H1 (cell line): ENCODE measurements at regions not wholly inside any gene's neighbourhood (a gene's known extent, or its start where the extent isn't known, plus 50 kb on each side); places are given as distances from the start of the nearest gene placed in this dataset.

ENCODE experiments used
- CTCF ChIA-PET: fragments of 300-600 bp; sonication (Branson Sonifier 250); formaldehyde crosslinking; loops from one replicate; lab custom pipeline; 2021; ENCODE audit not compliant: partially characterized antibody; lab: Charles Lee
- POLR2A ChIA-PET: fragments of 300-600 bp; sonication (Branson Sonifier 250); formaldehyde crosslinking; loops from one replicate; lab custom pipeline; 2021; ENCODE audit warnings: inconsistent platforms; ENCODE audit not compliant: partially characterized antibody; lab: Charles Lee
- DNase-seq, 2 experiments: peaks; one replicate each; pipeline versions ENCODE4 v3.0.0 to v3.0.0-alpha.2; 2010 to 2022; ENCODE audit warnings: low spot score in 2 of 2, low read depth in 1 of 2, mixed read lengths in 1 of 2
- FAIRE-seq: peaks from 2 replicates; lab custom pipeline; 2011; peaks lifted over from hg19 to GRCh38; lab: Jason Lieb, UNC
- H2AFZ ChIP-seq: 2 replicates; pipeline ENCODE4 v1.8.1; 2012; ENCODE audit warnings: low read length, inconsistent platforms
- H2AK5ac ChIP-seq: 2 replicates; pipeline ENCODE4 v1.6.1; 2013; ENCODE audit warnings: low read depth, low read length
- H2BK120ac ChIP-seq: replicated peaks from 2 replicates; pipeline ENCODE3; 2013; ENCODE audit warnings: low read depth, low read length, inconsistent platforms
- H2BK12ac ChIP-seq: 2 replicates; pipeline ENCODE4 v1.6.1; 2013; ENCODE audit warnings: low read depth, low read length
- H2BK15ac ChIP-seq: 2 replicates; pipeline ENCODE4 v1.6.1; 2013; ENCODE audit warnings: low read length
- H2BK20ac ChIP-seq: 2 replicates; pipeline ENCODE4 v1.6.1; 2013; ENCODE audit warnings: low read length
- H2BK5ac ChIP-seq: 2 replicates; pipeline ENCODE4 v1.6.1; 2013; ENCODE audit warnings: low read depth, low read length
- H3K14ac ChIP-seq: 2 replicates; pipeline ENCODE4 v1.6.1; 2013; ENCODE audit warnings: inconsistent platforms; ENCODE audit not compliant: insufficient read length
- H3K18ac ChIP-seq: 2 replicates; pipeline ENCODE4 v1.6.1; 2013; ENCODE audit warnings: low read length; ENCODE audit errors: extremely low read depth
- H3K23ac ChIP-seq: 2 replicates; pipeline ENCODE4 v1.6.1; 2013; ENCODE audit warnings: inconsistent platforms; ENCODE audit not compliant: insufficient read length
- H3K23me2 ChIP-seq: 2 replicates; pipeline ENCODE4 v1.6.1; 2013; ENCODE audit warnings: low read depth, low read length
- H3K27ac ChIP-seq: 2 replicates; pipeline ENCODE4 v1.6.1; 2011; ENCODE audit warnings: low read depth, low read length, inconsistent platforms
- H3K27me3 ChIP-seq, 4 experiments: replicated peaks in 1 of 4; 1 replicate in 1 of 4; 2 replicates in 3 of 4; pipeline versions ENCODE4 v1.6.1 to v1.8.1; 2011 to 2013; ENCODE audit warnings: low read length in 3 of 4, mild to moderate bottlenecking in 3 of 4, inconsistent platforms in 2 of 4, mixed read lengths in 2 of 4, moderate library complexity in 1 of 4; ENCODE audit not compliant: control insufficient read depth in 3 of 4, insufficient read depth in 3 of 4; ENCODE audit errors: extremely low read depth in 1 of 4
- H3K36me3 ChIP-seq, 4 experiments: 2 replicates each; pipeline versions ENCODE4 v1.6.1 to v1.8.1; 2011 to 2013; ENCODE audit warnings: mild to moderate bottlenecking in 4 of 4, low read length in 3 of 4, moderate library complexity in 2 of 4, control low read depth in 1 of 4, inconsistent platforms in 1 of 4; ENCODE audit not compliant: insufficient read depth in 4 of 4, control insufficient read depth in 2 of 4
- H3K4ac ChIP-seq: replicated peaks from 2 replicates; pipeline ENCODE3; 2013; ENCODE audit warnings: low read length, low read depth, mixed read lengths, inconsistent platforms; ENCODE audit not compliant: insufficient read length
- H3K4me1 ChIP-seq, 4 experiments: replicated peaks in 1 of 4; 1 replicate in 1 of 4; 2 replicates in 3 of 4; pipeline versions ENCODE4 v1.6.1 to v1.8.1; 2011 to 2013; ENCODE audit warnings: low read length in 3 of 4, inconsistent platforms in 2 of 4, mixed read lengths in 1 of 4; ENCODE audit not compliant: insufficient read depth in 4 of 4, control insufficient read depth in 3 of 4
- H3K4me2 ChIP-seq, 2 experiments: 2 replicates each; pipeline versions ENCODE4 v1.6.1 to v1.8.1; 2011 to 2013; ENCODE audit warnings: low read depth in 2 of 2, low read length in 2 of 2, control low read depth in 1 of 2, inconsistent platforms in 1 of 2, mild to moderate bottlenecking in 1 of 2; ENCODE audit not compliant: insufficient read depth in 1 of 2
- H3K4me3 ChIP-seq, 4 experiments: fragments of 200-600, 300-600 bp in 1 of 4; sonication (generic), shearing (Covaris generic), sonication (Bioruptor Twin) in 1 of 4; 2 replicates each; pipeline versions ENCODE4 v1.5.1 to v1.8.1; 2011 to 2016; ENCODE audit warnings: low read length in 4 of 4, low read depth in 3 of 4, control low read depth in 2 of 4, inconsistent platforms in 2 of 4, mild to moderate bottlenecking in 2 of 4, mixed read lengths in 1 of 4, moderate library complexity in 1 of 4; ENCODE audit not compliant: insufficient read depth in 2 of 4; ENCODE audit errors: extremely low read depth in 1 of 4
- H3K56ac ChIP-seq: replicated peaks from 2 replicates; pipeline ENCODE3; 2013; ENCODE audit warnings: low read depth, mild to moderate bottlenecking, mixed read lengths, low read length, inconsistent platforms; ENCODE audit not compliant: insufficient read length
- H3K79me1 ChIP-seq: 2 replicates; pipeline ENCODE4 v1.6.1; 2013; ENCODE audit warnings: low read depth, low read length, control low read depth
- H3K79me2 ChIP-seq, 2 experiments: 2 replicates each; pipeline versions ENCODE4 v1.6.1 to v1.8.1; 2012 to 2013; ENCODE audit warnings: low read length in 2 of 2, mild to moderate bottlenecking in 2 of 2, inconsistent platforms in 1 of 2; ENCODE audit not compliant: insufficient read depth in 2 of 2, control insufficient read depth in 1 of 2
- H3K9ac ChIP-seq, 4 experiments: replicated peaks in 1 of 4; 1 replicate in 1 of 4; 2 replicates in 3 of 4; pipeline versions ENCODE4 v1.6.1 to v1.8.1; 2011 to 2013; ENCODE audit warnings: low read depth in 3 of 4, low read length in 3 of 4, control low read depth in 2 of 4, mild to moderate bottlenecking in 2 of 4, moderate library complexity in 2 of 4, inconsistent platforms in 1 of 4; ENCODE audit errors: extremely low read depth in 1 of 4
- H3K9me3 ChIP-seq, 2 experiments: 2 replicates each; pipeline versions ENCODE4 v1.6.1 to v1.8.1; 2012 to 2013; ENCODE audit warnings: mild to moderate bottlenecking in 2 of 2, moderate library complexity in 2 of 2, control low read depth in 1 of 2, inconsistent platforms in 1 of 2, low read depth in 1 of 2, low read length in 1 of 2, mixed read lengths in 1 of 2; ENCODE audit not compliant: insufficient read depth in 2 of 2
- H4K20me1 ChIP-seq, 2 experiments: replicated peaks in 1 of 2; 2 replicates each; pipeline versions ENCODE3 to v1.8.1; 2011 to 2013; ENCODE audit warnings: inconsistent platforms in 2 of 2, low read length in 2 of 2, mild to moderate bottlenecking in 1 of 2; ENCODE audit not compliant: insufficient read depth in 2 of 2, control insufficient read depth in 1 of 2
- H4K5ac ChIP-seq: 2 replicates; pipeline ENCODE4 v1.6.1; 2013; ENCODE audit warnings: low read length, low read depth, mixed read lengths, inconsistent platforms; ENCODE audit not compliant: insufficient read length
- H4K8ac ChIP-seq: 2 replicates; pipeline ENCODE4 v1.8.0; 2013; ENCODE audit warnings: mild to moderate bottlenecking, moderate library complexity, low read length, inconsistent platforms; ENCODE audit not compliant: insufficient read depth; ENCODE audit errors: extremely low read depth
- H4K91ac ChIP-seq: replicated peaks from 2 replicates; pipeline ENCODE3; 2013; ENCODE audit warnings: low read length, mixed read lengths, inconsistent platforms; ENCODE audit not compliant: insufficient read length
- BCL11A ChIP-seq, 2 experiments: IDR thresholded peaks; one replicate each; pipeline ENCODE4 v1.6.1; 2011; ENCODE audit warnings: low read depth in 2 of 2, low read length in 2 of 2, mild to moderate bottlenecking in 2 of 2
- EZH2 ChIP-seq: fragments of 200-600 bp; sonication (generic); IDR thresholded peaks from 2 replicates; pipeline ENCODE4 v1.7.1; 2012; ENCODE audit warnings: low read depth, mild to moderate bottlenecking, moderate library complexity, low read length, inconsistent platforms; ENCODE audit not compliant: severe bottlenecking
- KDM4A ChIP-seq: IDR thresholded peaks from one replicate; pipeline ENCODE4 v1.7.1; 2012; ENCODE audit warnings: low read depth, mild to moderate bottlenecking, moderate library complexity, low read length, inconsistent platforms; ENCODE audit not compliant: severe bottlenecking
- RXRA ChIP-seq: IDR thresholded peaks from 2 replicates; pipeline ENCODE4 v1.6.1; 2011; ENCODE audit warnings: low read depth, mild to moderate bottlenecking, low read length, moderate library complexity; ENCODE audit not compliant: insufficient read depth
- YY1 ChIP-seq: IDR thresholded peaks from 2 replicates; pipeline ENCODE4 v1.6.1; 2011; ENCODE audit warnings: low read depth, mild to moderate bottlenecking, low read length
- TF ChIP-seq, protein P1 (sequence below): IDR thresholded peaks from 2 replicates; pipeline ENCODE4 v1.6.1; 2012; ENCODE audit warnings: inconsistent platforms

DNA sequence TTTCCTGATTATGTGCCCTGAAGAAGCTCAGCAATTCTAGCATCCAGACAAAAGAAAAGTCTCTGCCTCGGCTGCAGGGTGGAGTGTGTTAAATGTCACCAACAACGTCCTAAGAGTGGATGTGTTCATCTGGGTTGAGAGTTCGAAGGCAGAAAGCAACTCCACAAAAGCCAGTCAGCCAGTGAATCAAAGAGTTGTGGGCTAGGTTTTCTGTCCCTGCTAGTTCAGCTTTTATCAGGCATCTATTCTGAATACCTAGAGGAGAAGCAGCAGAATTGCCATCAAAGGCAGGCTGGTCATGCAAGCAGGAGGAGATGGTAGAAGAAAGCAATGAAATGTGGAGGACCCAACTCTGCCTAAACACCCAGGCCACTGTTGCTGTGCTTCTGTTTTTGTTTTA is 205.2 kb downstream of the KLF6 start (continued):
- no peak for TF ChIP-seq RXRA
- TF ChIP-seq, all 59 proteins: peak for 0

DNA sequence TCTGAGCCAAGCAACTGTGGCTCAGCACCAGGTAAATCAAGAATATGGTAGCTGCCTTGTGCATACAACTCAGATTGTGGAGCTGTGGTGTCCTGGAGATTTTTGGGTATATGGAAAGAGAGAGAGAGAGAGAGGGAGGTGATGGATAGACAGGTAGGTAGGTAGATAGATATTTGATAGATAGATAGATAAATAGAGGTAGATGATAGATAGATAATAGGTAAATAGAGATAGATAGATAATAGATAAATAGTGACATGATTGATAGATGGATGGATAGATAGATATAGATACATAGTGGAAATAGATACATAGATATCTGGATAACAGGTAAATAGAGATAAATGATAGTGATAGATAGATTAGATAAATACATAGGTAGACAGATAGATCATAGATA is 206.3 kb downstream of the KLF6 start:
- Histone ChIP-seq H3K18ac (no peak overlapping the region), H4K8ac (no peak overlapping the region), H3K4me1 (peaks cover 0 to 2% (median under 1%) of the 10 kb centered on the region in 4 experiments; a peak in 1 of 7 replicates), H3K36me3 (no peaks in the 10 kb centered on the region), H2AFZ (no peak overlapping the region), H3K4ac (no peak overlapping the region)
- TF ChIP-seq BCL11A (IDR thresholded peaks at IDR 0.05; ENCODE audit: low read depth in 2 of 2, low read length in 2 of 2) = no peak
- TF ChIP-seq YY1 = no peak
- no peak for TF ChIP-seq KDM4A
- no peak for TF ChIP-seq EZH2
- TF ChIP-seq, protein P1, sequence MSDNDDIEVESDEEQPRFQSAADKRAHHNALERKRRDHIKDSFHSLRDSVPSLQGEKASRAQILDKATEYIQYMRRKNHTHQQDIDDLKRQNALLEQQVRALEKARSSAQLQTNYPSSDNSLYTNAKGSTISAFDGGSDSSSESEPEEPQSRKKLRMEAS = no peak
- TF ChIP-seq, all 59 proteins: peak for 0
- no peak overlapping the region for H4K5ac ChIP-seq
- H3K9ac ChIP-seq = no peak overlapping the region
- no peak overlapping the region for H3K14ac ChIP-seq
- no peak overlapping the region for H4K91ac ChIP-seq
- no peak for FAIRE-seq
- no peak overlapping the region for H3K27ac ChIP-seq
- no peak overlapping the region for H2BK20ac ChIP-seq
- no peak overlapping the region for H2BK120ac ChIP-seq
- DNase-seq = no peak
- H3K79me1 ChIP-seq = no peaks in the 10 kb centered on the region
- no peak overlapping the region for H2BK5ac ChIP-seq
- H3K9me3 ChIP-seq = no peaks in the 10 kb centered on the region
- no peaks in the 10 kb centered on the region for H3K23me2 ChIP-seq
- no peak overlapping the region for H3K4me3 ChIP-seq
- H3K23ac ChIP-seq = no peak overlapping the region
- no peaks in the 10 kb centered on the region for H4K20me1 ChIP-seq
- CTCF ChIA-PET = interaction anchor here (0.6 to 1.2 kb wide), 3 partner anchors 9 to 33 kb away, joined by 3 read pairs; no protein-coding TSS in a partner anchor
- no peaks in the 10 kb centered on the region for H3K79me2 ChIP-seq
- no peak overlapping the region for H2AK5ac ChIP-seq
- H2BK15ac ChIP-seq = no peak overlapping the region
- no peaks in the 10 kb centered on the region for H3K27me3 ChIP-seq
- no peak overlapping the region for H3K4me2 ChIP-seq
- no peak overlapping the region for H3K56ac ChIP-seq
- POLR2A ChIA-PET = no interaction called here
- no peak overlapping the region for H2BK12ac ChIP-seq
